ELF-1 (cell line): ENCODE measurements at regions not wholly inside any gene's neighbourhood (a gene's known extent, or its start where the extent isn't known, plus 50 kb on each side); places are given as distances from the start of the nearest gene placed in this dataset.
"Not testable (repeated sequence)": the region's sequence is repeated elsewhere in the genome, so short reads cannot be mapped to it uniquely, and the experiment has no call there.

ENCODE experiments used
- DNase-seq: peaks from one replicate; pipeline ENCODE4 v3.0.0-alpha.2; 2016; ENCODE audit warnings: low read depth, low spot score

DNA sequence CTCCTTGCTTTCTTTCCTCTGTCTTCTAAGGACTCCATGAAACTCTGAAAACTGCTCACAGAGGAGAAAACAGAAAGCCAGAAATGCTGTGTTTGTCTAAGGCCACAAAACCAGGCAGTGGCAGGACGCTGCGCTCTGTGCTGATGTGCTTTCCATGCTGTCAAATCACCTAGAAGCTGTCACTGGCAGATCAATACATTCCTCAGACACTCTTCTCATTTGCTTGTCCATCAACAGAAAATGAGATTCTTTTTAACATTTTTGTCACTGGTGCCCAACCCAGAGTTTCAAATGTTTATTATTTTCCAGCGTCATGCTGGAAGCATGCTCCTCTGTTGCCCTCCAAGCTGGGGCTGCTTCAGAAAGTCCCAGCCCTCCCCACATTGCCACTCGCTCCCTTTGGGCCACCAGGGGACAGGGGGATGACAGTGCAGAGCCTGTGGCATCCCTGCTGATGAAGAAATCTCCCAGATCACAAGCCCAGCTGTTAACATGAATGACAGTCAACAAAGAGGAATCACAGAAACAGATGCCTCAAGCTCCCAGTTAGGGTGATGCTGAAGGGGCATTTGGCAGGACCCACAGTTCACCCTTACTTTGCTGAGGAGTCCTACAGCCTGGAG lies 117.5 kb upstream of the MEIS1 start:
- DNase-seq: peak; percentile 22

DNA sequence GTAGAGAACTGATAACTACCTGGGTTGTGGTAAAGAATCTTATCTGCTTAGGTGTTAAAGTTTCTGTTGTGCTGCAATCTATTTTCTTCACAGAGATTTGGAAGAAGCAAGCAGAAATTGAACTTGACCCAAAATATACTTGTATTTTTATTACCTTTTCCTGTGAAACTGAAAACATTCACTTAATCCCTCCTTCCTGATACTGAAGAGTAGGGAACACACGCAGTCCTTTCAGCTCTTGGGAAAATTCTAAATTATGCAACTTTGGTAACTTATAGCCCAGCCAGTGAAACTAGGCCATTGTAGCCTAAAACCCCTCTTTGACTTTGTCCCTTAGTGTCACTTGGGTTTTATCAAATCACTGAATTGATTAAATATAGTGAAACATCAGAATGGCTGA lies 128.4 kb upstream of the MEIS1 start:
- no peak for DNase-seq

DNA sequence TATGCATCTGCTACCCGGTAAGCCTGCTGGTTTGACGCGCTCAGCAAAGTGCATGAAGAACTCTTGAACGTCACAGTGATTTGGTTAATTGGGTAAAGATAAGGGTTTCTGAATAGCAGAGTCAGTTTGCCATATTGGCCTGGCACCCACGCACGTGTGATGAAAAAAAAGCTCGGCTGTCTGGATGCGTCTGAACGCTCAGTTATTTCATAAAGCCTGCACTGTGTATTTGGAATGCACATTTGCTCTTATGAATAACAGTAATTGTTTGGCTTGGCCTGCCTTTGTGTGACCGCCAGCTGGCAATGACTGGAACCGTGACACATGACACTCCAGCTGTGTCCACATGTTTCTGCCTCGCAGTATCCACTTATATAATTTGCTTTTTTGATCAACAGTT lies 129.2 kb upstream of the MEIS1 start:
- DNase-seq: no peak

DNA sequence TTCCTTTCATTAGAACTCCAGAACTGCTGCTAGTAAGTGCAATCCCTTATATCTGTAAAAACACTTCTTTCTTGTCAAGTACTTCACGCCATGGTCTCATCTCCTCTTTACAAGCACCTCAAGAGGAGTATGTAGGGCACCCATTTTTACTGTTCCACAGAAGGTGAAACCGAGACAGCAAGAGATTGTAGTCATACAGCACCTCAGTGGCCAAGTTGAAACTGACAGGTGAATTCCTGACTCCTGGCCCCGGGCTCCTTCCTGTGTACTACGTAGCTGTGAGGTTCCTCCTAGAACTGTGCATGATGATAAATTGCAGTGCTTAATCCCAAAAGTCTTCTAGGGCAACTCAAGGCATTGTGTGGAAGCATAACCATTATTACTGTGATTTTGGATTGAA lies 131.5 kb upstream of the MEIS1 start:
- DNase-seq: no peak

DNA sequence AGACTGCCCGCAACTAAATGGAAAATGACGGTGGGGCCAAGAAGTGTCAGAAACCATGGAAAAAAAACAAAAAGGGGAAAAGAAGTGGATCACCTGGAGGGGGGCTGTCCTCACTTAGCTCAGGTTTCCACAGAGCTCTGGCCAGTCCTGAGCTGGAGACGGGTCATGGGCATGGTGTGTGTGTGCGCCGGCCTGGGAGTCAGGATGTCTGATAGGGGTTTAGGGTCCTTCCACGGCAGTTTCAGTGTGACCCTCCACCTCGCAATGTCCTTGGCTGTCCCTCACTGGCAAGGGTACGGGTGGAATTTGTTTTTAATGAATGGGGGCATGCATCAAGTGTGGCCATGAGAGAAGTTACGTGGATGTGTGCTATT lies 133.2 kb upstream of the MEIS1 start:
- DNase-seq: no peak

DNA sequence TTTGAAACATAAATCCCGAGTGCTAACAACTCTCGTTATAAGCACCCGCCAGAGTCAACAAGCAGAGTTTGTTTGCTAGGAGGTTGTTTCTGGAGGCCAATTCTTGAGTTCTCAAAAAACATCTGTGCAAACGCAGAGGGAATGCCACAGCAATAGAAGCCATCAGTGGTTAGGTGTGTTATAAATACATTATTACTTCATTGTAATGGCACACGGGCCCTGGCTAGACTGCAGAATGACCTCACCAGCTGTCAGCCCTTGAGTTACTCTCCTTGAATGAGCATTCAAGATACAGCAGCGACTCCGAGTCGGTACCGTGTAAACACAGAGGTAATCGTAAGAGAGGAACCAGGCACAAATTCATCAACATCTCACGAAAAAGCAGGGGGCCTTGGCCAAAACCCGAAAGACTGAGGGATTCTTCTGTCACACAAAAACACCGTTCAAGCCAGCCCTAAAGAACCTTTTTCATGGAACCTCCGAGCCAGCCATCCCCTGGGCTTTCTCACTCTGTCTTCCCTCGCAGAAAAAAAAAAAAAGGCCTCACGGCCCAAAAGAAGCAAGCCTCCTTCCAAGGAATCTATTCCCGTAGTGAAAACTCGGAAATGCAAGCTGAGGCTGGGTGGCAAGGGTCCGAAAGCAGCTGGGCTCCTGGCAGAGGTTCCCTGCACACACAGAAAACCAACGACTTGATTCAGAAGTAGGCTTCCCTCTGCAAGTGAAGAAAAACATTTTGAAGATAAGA lies 133.7 kb upstream of the MEIS1 start:
- no peak for DNase-seq

DNA sequence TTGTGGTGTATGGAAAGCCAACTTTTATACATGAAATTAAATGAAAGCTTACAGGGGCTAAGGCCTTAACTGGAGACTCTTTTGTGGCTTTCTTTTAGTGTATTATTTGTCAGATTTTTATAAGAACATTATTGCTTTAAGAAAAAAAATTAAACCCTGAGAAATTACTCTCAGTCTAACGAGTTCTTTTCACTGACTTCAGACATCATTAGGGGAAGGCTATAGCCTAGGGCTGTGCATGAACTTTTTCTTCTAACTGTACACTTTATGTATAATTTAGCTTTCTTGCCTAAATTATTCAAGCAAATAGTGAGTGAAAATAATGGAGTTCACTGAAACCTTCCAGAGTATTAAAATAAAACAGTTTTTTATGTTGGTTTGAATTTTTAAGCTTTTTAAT lies 151.1 kb upstream of the MEIS1 start:
- DNase-seq: no peak

DNA sequence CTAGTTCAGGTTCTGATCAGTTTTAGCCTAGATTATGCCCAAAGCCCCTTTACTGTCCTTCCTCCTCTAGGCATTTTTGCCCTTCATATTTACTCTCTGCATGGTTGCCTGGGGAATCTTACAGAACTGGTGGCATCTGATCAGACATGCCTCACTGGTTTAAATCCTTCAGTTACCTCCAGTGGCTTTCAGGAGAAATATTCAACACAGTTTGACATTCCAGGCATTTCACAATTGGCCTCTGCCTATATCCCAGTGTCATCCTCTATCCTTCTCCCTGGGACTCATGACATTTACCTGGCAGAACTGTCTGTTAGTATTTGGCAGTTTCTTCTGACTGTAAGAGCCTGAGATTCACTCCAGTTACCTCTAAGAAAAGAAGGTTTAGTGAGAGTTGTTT lies 152.9 kb upstream of the MEIS1 start:
- DNase-seq: no peak

DNA sequence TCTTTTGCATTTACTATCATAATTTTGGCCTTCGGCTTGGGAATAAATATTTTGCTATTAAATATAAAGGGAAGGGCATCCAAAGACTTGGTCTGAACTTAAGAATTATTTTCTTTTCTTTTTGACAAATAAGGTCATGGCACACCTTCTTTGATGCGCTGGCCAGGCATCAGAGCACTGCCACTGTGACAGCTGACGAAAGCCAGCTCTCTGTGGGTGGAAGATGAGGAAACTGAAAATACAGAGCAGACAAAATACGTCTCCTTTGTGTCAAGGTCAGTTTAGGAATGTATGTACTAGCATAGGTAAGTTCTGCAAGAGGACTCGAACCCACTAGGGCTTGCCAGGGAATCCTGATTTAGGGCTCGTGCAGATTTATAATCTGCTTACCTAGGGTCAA lies 155.9 kb upstream of the MEIS1 start:
- DNase-seq: no peak

DNA sequence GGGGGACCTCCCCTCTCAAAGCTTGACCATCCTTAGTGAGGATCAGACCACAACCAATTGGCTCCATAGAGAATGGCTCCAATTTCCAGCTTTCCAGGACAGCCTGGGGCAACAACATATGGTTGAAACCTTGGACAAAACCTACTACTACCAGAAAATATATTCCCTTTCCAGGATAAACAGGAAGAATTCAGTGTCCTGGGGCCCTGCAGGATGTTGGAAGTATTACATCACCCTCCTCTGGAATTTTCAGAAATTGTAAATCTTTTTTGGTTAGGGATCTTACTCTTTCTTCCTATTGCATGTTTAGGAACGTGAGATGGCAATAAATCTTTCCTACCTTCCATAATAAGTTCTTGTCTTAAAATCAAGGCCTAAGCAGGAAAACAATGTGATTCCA lies 158.9 kb upstream of the MEIS1 start:
- no peak for DNase-seq

DNA sequence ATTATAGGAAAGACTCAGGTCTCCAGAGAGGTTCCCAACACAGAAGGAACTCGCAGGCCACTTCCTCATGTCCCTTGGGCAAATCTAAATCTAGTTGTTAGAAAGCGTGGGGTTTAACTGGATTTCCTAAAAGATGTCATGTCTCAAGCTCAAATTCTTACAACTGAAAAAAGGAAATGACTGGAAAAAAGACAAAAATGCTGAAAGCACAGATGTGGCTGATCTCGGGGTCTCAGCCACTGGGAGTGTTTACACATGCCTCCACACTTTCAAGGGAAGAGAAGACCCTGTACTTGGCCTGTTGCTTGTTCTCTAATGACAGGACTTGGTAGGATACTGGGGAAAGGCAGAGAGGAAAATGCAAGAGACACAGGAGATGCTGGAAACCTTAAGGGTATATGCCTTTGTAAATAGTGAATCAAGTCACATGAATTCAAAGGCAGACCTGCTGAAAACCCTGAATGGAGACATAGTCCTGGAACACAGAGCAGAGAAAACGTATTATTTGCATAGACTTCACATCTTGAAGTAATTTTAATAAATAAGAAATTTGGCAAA lies 160.9 kb upstream of the MEIS1 start:
- DNase-seq: no peak

DNA sequence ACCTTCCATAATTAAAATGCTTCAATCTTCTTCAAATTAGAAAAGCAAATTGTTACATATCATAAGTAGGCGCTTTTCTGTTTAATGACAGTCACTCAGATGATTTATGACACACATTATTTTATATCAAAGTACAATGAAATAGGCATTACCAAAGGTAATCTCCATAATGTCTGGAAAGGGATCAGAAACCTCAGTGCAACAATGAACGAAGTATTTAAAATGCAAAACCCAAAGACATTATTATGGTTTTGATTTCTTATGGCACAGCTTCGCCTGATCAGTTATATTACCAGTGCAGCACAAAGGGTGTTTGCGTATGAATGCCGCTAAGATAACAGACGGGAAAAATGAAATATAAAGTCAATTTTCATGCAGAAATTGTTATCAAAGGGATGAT lies 162.2 kb upstream of the MEIS1 start:
- DNase-seq: no peak

DNA sequence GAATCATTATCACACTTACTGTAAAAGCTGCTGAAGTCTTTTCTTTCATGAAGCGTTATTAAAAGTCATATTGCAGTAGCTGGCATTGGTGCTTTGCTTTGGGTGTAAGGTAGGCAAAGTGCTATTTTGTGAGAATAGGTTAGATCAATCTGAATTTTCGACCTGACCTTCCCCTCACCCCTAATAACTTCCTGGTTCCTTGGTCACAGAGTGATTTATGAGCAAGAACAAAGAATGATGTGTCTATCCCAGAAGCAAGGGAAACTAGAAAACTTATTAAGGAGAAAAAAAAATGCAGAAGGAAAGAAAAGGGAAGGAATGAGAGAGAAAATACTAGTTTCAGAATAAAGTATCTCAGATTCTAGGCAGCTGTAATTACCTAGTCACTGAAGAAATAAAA lies 163.1 kb upstream of the MEIS1 start:
- DNase-seq: no peak

DNA sequence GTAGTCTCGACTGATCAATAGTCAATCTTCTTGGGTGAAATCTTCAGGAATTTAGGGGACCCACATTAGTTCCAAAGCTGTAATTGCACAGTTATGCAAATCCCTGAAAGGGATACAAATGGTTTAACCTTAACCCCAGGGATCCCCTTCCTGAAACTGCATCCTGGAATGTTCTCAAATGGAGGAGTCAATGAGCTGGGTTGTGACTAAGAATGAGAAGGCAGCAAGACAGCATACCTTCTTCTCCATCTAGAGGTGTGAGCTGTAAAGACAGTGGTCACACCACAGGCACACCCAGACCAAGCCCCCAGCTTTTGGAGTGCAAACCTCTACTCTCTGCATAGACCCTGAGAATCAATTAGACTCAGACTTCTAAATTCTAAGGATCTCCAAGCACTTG lies 164.7 kb upstream of the MEIS1 start:
- no peak for DNase-seq

DNA sequence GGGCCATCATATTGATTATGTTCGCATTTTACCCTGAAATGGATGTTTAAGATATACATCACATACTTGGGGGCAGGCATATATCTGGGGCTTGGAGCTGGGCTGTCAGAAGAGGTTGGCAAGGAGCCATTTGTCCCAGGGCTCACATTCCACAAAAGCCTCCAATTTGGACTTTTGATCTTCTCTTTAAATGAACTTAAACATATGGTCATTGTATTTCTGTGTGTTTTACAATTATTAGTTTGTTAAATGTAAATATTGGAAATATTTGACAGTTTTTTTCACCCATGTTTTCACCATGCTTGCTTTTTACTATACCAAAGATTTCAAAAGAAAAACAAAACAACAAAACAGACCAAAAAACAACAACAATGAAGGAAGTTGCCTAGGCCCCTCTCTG lies 165.8 kb upstream of the MEIS1 start:
- DNase-seq: no peak

DNA sequence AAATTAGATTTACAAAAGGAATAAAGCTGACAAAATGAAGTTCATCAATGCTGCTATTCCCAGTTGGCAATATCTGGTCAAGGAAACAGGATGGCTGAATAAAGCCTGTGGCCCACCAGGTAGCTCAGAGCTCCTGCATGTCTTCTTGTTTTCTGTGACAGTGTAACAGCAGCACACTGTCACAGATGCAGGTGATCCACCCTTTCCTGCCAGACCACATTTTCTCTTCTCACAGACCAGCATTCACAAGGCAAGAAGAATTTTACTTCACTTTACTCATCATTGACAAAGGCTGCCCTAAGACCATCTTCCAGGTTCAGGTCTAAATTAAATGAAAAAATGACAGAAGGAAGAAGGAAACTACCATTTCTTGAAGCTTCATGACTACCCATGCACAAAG lies 166.2 kb upstream of the MEIS1 start:
- no peak for DNase-seq

DNA sequence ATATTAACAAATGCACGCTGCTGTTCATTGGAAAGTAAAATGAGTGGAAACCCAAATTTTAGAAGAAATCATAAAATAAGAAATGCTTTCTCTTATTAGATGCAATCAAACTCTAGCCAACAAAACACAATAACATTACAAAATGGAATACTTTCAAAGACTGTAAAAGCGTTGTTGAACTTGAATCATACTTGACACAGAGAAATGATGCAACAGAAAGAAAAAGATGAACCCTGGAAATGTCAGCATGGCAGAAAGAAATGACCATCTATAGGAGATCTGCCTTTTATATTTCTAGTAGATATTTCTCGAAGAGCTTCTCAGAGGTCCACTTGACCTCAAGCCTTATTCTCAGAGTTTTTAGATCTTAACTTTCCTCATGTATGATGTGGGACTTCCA lies 170.6 kb upstream of the MEIS1 start:
- no peak for DNase-seq

DNA sequence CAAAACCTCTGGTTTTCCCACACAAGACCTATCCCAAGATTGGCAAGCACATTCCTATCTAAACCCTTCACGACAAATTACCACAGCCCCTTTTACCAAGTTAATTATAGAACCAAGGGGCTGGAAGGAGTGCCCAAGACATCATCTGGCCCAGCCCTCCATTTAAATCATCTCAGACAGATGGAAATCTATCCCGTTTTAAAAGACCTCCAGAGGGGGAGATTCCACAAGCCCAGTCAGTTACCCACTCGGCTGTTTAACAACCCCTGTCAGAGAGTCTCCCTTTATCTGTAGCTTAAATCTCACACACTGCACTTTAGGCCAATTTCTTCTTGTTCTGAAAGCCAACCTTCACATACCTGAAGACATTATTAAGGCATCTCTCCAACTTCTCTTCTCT lies 179.1 kb upstream of the MEIS1 start:
- DNase-seq: peak; percentile 50

DNA sequence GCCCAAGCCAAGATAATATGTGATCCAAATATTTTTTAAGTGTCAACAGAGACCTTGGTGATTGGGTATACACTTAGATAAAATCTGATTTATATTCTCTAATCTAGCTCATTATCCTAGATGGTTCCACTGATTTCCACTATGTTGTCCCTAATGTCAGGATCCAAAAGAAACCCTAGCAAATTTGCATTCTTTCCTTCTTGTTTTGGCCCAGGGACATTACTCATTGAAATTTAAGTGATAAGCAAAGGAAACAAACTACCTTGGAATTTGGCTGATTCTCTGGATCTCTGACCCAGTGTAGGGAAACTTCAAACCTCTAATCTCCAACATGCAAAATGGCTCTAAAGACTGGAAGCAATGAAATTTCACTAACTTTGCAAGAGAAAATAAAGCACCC lies 179.8 kb upstream of the MEIS1 start:
- no peak for DNase-seq

DNA sequence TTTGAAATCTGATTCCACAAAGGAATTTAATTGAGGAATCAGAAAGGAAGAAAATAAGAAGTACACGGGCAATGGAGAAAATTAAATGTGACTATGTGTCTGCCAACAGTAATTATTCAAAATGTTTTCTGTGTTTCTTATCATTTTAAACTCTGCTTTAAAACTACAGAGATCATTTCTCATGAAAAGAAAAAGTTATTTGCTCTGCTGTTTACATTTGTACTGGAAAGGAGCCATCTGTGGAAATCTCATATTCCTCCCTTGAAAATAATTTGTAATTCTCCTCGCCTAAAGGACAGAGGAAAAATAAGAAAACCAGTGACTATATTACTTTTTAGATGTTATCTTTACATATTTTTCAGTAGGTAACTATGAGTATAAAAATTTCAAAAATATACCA lies 181.9 kb upstream of the MEIS1 start:
- no peak for DNase-seq

DNA sequence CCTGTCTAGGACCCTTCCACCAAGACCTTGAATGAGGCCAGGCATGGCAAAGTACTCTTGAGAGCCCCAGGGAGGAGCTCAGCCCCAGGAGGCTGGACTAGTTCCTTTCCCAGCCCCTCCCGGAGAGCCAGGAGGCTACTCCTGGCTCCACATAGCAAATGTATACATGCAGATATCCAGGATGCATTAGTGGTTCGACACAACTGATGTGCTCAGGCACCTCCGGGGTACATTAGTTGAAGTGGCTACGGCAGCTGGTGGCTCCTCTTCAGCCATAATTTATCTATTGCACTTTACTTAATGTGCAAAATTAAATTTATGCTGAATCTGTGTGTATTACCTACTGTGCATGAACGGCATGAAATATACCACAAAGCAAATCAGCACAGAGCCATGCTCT lies 182.8 kb upstream of the MEIS1 start:
- DNase-seq: no peak

DNA sequence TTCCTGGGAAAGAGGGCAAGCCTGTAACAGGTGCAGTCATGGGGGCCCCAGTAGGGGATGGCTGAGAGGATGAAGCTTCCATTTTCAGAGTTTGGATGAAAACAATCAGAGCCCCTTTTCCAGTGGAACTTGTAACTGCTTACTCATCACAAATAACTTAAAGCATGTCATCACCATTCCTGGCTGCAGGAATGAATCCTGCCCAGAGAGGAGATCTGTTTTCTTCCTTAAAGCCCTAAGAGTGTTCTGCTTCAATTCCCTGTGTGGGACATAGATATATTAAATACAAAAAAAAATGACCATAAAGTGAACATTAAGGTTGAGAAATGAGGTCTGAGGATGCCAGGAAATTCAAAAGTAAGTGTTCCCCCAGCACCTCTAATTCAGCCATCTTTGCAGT lies 183.4 kb upstream of the MEIS1 start:
- DNase-seq: no peak

DNA sequence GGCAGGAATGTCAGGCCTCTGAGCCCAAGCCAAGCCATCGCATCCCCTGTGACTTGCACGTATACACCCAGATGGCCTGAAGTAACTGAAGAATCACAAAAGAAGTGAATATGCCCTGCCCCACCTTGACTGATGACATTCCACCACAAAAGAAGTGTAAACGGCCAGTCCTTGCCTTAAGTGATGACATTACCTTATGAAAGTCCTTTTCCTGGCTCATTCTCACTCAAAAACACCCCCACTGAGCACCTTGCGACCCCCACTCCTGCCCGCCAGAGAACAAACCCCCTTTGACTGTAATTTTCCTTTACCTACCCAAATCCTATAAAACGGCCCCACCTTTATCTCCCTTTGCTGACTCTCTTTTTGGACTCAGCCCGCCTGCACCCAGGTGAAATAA lies 185.8 kb upstream of the MEIS1 start:
- not testable (repeated sequence) for DNase-seq

DNA sequence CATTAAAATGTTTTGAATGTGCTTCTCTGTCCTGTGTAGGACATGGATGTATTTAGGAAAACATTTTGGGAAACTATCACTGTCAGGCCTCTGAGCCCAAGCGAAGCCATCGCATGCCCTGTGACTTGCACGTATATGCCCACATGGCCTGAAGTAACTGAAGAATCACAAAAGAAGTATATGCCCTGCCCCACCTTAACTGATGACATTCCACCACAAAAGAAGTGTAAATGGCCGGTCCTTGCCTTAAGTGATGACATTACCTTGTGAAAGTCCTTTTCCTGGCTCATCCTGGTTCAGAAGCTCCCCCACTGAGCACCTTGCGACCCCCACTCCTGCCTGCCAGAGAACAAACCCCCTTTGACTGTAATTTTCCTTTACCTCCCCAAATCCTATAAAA lies 191.1 kb upstream of the MEIS1 start:
- DNase-seq: peak; percentile 29
